LoVo (cell line): ENCODE measurements at regions not wholly inside any gene's neighbourhood (a gene's known extent, or its start where the extent isn't known, plus 50 kb on each side); places are given as distances from the start of the nearest gene placed in this dataset.
"Not testable (repeated sequence)": the region's sequence is repeated elsewhere in the genome, so short reads cannot be mapped to it uniquely, and the experiment has no call there.

Source experiments
- DNase-seq: peaks from one replicate; pipeline ENCODE4 v3.0.0-alpha.2; 2016; ENCODE audit warnings: low spot score

DNA sequence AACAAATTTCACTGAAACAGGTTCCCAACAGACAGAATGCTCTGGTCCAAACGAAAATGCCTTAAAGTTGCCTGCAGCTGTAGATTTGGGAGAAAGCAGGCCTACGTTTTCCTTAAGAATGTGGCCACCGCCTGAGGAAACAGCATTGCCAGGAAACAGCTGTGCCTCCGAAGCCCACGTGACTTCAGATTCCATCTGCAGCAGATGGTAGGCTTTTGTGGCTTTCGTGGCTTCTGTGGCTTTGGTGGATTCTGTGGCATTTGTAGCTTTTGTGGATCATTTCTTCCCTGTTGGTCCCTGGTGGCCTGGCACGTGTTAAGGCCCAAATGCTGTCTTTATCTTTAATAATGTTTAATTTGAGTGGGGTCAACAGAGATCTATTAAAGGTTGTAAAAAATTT, 222.9 kb downstream of the TTLL2 start:
- no peak for DNase-seq

DNA sequence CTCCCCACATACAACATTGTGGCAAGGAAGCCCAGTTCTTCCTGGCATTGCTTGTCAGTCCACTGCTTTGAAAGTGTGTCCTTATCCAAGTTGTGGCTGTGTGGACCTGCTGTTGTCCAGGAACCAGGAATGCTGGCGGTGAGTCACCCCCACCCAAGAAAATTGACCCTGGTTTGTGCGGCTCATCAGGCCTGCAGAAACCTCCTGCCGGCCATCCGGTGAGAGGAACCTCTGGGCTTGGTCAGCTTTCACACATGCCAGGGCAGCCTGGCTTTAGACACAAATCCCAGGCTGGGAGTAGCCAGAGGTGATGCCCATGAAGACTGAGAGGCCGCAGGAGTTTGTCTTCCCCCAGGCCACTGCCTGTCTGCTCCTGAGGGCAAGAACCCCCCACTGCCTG, 223.6 kb downstream of the TTLL2 start:
- DNase-seq, result no peak

DNA sequence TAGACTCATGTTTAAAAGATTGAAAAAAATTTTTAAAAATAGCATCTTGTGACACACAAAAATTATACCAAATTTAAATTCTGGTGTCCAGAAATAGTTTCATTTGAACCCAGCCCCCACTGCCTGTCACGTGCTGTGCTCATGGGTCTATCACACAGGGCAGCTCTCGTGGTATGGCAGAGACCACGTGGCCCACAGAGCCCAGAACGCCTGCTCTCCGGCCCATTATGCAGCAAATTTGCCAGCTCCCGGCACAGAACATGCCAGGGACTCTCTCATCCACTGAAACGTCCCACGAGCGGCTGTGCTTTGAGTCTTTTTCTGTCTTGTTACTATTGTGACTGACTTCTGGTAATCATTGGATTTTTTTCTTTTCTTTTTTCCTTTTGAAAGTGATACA, 224.3 kb downstream of the TTLL2 start:
- DNase-seq, result no peak

DNA sequence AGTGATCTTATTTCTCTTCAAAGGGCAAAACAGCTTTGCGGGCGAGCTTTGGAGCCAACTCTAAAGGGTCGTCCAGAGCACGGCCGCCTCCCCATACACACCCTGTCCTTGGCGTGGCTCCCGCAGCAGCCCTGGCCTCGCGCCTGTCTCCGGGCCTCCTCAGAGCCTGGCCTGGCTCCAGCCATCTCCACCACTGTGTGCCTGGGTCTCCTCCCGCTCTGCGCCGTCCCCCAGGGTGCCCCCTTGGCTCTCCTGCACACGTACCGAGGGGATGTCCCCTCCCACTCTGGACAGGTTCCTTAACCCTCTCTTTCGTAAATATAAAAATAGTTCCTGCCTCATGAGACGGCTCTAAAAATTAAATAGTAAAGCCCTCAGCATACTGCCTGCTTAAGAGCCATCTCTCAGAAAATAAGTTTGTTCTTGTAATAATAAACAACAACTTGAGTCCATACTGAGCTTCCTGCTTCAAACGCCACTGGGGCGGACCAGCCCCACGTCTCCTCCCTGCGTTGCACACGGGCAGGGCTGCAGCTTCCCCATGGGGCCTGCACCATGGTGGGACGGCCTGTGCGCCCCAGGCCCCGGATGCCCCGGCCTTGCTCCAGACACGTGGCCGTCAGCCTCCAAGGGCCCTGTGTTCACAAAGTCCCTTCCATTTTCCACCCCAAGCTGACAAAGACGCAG, 226.2 kb downstream of the TTLL2 start:
- no peak for DNase-seq

DNA sequence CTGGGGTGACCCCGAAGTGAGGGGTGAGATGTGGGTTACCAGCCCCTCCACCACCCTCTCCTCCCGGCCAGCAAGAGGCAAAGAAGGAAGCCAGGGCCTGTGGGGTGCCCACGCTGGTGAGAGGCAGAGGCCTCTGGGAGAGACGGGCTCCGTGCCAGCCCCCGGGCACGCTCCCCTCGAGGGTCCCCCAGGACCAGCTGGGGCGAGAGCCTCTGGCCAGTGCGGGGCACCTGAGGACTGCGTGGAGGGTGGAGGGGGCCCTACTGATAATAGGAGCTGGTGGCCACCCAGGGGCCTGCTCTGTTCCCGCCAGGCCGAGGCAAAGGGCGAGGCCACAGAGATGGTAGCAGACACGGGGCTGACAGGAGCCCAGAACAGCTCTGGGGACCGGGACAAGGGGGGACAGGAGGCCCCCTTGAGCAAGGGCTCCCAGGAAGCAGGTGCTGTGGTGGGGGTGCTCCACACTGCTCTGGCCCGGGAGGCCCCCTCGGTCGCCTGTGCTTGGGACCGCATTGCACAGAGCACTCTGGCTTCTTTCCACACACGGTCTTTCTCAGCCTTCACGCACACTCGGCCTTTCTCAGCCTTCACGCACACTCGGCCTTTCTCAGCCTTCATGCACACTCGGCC, 226.9 kb downstream of the TTLL2 start:
- DNase-seq, result no peak

DNA sequence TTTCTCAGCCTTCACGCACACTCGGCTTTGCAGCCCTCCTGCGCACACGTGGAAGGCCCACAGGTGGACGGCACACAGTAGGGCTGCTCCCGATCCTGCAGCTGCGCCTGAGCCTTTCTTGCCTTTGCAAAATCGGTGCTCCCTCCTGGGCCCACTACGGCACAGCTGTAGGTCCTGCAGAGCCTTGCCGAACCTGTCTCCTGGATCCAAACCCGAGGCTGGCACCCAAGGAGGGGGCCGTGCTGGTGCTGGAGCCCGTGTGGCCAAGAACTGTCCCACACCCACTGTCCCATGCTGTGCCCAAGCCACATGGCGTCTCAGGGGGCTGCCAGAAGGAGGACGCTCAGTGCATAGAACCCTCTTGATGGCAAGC, 227.4 kb downstream of the TTLL2 start:
- DNase-seq, result no peak

DNA sequence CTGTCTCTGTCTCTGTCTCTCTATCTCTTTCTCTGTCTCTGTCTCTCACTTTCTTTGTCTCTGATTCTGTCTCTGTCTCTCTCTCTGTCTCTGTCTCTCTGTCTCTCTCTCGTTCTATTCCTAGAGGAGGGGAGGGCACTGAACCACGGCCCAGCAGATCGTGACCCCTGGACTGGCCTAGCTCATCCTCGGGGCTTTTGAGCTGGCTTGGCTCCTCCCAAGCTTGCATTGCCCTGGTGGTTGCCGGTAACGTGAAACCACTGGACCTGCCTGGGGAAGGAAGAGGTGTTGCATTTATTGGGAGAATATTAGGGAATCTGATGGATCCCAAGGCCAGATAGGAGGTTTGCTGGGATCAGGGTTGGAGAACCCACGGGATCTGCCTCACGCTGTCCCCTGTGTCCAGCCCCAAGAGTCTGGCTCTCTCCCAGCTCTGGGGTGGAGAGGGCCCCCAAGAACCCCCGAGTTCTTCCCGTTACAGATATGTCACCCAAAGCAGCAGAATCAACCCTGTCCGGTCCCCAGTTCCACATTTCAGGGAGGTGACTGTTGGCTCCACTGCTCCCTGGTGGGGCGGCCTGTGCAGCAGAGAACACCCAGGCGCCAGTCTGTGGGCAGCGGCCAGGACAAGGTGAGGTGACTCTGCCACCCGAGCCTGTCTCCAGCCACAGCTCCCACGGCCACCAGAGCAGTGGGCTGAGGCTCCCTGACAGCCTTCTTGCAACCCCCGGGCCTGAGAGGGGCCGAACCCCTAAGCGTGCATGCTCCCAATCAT, 228.3 kb downstream of the TTLL2 start:
- DNase-seq, result no peak

DNA sequence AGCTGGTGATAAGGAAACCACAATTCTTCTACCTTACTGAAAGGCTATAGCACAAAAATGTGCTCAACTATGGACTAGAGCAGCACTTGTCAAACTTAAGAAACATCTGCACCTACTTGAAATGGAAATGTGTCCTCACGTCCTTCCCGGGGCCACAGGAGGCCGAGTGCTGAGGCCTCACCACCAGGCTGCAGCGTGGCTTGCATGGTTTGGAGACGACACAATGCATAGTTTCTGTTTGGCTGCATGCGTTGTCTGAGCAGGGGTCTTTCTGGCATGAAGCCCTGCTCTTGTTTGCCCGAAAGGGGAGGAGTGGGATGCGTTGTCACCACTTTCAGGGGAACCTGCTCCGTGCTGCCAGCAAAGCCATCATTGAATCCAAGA, 228.8 kb downstream of the TTLL2 start:
- DNase-seq, result no peak

DNA sequence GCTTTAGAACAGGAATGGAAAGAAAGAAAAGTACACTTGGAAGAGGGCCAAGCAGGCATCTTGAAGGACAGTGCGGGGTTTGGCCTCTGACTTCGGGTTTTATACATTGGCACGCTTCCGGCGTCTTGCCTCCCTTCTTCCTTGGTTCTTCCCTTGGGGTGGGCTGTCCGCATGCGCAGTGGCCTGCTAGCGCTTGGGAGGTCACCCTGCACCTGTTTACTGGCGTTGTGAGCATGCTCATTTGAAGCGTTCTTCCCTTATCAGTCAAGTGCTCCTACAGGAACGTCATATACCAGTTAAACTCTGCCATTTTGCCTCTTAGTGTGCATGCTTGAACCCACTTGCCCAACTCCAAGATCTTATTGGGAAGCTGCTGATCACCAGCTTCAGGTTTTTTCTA, 230.0 kb downstream of the TTLL2 start:
- DNase-seq, result no peak

DNA sequence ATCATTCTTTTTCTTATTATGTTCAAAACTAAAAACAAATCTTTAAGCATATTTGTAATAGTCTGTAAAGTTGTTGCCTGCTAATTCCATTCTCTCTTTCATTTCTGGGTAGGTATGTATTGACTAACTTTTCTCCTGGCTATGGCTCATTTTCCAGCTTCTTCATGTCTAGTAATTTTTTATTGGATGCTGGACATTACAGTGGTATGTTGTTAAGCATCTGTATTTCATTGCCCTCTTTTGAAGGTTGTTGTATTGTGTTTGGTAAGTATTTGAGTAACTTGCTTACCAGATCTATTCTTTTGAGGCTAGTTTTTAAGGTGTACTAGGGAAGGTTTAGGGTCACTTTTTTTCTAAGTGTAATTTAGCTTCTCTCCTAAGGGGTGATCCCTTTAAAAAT, 230.9 kb downstream of the TTLL2 start:
- DNase-seq, result no peak

DNA sequence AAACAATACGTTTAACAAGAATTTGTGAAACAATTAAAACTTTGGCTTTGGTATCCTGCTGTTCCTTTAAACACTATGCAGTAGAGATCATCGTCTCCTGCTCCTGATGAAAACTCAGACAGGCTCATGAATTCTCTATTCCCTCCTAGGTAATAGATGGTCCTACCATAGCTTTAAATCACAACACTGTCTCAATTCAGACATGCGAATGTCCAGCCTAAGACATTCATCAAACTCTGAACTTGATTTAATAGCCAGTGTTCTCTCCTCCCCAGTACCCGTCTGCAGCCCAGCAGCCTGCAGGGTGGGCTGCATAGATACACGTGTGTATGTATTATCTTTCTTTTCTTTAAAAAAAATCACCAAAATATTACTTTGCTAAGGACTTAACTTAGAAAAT, 232.8 kb downstream of the TTLL2 start:
- DNase-seq, result no peak

DNA sequence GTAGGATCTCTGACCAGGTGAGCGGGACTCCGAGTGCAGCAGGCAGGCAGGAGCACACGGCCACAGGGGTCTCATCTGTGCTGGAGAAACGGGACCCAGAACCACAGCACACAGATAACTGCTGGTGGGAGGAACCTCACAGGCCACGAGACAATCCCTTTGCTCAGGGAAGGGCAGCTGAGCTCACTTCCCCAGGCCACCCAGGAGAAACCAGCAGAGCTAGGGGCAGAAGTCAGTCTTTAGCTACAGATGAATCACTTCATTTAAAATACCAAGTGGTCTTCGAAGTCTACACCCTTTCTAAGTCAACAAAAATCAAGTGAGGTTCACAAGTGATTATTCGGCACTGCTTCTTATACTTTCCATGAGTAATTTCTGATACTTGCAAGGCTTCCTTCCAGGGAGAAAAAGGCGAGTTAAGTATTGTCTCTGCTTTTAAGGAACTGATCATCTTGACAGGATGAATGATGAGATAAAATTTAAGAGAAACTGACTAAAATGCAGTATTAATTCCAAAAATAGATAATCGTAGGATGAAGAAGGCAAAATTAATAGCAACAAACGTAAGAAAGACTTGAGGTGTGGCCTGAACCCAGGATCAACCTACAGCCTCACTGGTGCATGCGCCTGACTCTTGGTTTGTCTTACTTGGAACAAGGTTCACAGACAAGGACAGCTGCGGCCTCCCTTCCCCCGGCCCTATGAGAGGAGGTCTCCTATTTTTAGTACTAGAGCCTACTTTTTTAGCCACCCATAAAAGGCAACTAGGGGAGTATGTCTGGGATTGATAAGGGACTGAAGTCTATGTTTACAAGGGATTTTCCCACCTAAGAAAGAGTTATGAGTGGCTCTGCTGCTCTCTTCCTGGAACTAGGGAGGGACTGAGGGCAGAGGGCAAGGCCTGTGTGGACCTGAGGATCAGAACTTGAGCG, 233.6 kb downstream of the TTLL2 start:
- DNase-seq, result peak; percentile 41

DNA sequence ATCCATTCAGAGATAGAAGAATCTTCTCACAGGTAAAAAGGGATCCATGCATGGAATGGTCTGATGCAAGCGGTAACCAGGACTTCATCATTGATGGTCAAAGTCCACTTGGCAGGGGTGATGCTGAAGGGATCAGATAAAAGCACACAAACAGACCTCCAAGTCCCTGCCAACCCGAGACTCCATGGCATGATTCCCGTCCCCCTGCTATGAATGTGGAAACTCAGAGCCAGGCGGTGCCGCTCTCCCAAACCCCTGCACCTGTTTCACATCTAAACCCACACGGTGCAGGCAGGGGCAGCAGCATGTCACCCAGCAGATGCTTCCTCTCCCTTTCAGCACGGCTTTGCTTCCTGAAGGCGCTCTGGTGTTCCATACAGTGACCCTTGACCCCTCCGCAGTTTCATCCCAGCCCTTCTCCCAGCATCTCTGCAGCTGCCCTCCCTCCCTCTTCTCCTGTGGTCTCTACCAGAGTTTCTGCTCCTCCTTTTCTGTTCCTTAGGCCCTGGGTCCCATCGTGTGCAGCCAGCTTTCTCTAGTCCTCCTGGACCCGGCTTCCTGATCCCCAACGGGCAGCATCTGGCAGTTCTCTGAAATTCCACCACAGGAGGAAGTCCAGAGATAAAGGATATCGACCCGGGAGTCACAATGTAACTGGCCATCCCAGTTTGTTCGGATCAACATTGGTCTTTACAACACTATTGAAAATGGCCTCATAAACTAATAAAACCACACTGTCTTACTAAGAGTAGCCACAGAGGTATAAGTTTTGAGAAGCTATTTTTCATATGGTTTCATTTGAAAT, 235.0 kb downstream of the TTLL2 start:
- peak; percentile 71 for DNase-seq

DNA sequence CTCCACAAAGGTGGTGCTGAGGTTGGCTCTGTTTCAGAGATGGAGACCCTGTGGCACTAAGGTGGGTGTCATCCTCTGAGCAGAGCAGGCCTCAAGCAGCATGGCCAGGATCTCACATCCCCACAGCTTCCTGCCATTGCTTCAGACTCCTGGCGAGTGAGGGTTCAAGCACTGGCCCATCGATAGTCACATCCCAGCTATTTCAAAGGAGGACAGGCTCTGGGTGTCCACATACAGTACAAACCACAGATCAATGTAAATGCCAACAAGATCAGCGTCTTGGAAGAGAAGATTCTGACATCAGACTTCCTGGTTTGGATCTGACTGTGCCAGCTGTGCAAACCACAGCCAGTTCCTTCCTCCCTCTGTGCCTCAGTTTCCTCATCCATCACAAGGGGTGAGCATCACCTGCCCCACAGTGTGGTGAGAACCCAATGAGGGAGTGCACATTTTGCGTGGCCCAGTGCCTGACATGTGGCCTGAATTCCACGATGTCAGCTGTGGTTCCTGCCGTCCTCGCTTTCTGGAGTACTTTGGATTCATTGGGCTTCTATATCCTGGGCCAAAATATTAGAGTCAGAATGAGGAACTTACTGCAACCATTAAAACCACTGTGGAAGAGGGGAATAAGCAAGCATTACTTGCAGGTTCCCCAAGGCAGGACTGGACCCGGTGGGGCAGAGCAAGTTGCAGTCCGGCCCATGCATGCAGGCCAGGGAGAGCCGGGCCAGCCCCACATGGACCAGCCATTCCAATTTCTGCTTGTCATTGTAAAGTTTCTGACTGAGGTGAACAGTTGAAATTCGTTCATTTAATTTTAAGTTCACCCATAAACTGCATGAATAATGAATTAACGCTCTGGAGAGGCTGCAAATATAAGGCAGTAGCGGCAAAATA, 236.0 kb downstream of the TTLL2 start:
- DNase-seq, result no peak

DNA sequence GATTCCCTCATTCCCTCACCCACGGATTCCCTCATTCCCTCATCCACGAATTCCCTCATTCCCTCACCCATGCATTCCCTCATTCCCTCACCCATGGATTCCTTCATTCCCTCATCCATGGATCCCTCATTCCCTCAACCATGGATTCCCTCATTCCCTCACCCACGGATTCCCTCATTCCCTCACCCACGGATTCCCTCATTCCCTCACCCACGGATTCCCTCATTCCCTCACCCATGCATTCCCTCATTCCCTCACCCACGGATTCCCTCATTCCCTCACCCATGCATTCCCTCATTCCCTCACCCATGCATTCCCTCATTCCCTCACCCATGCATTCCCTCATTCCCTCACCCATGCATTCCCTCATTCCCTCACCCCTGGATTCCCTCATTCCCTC, 238.0 kb downstream of the TTLL2 start:
- DNase-seq, result not testable (repeated sequence)

DNA sequence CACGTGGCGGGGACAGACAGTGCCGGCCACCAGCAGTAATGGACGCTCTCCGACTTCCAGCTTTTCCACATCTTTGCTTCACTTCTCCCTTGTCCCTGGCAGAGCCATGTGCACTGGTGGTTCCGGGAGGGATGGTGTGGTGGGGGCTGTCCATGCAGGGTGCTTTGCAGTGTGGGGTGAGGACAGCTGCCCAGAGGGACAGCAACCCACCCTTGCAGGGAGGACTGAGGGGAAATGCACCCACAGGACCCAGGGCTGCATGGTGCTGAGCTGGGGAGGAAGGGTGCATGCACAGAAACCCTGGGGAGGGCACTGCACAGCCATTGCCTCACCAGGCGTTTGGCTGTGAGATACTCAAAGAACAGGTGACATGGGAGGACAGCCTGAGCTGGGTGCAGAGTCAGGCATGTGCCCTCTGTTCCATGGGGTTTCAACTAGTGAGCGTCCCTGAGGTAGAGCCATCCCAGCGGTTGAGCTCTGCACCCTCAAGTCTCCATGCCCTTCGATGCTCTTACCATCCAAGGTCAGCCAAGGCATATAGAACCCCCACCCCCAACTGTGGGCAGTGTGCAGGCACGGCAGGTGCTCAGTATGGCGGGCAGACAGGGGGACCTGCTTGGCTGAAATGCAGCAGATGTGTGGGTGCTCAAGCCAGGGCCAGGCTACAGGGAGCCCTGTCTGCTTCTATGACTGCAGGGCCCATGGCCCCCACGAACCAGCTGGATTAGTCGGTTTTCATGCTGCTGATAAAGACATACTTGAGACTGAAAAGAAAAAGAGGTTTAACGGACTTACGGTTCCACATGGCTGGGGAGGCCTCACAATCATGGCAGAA, 239.7 kb downstream of the TTLL2 start:
- no peak for DNase-seq

DNA sequence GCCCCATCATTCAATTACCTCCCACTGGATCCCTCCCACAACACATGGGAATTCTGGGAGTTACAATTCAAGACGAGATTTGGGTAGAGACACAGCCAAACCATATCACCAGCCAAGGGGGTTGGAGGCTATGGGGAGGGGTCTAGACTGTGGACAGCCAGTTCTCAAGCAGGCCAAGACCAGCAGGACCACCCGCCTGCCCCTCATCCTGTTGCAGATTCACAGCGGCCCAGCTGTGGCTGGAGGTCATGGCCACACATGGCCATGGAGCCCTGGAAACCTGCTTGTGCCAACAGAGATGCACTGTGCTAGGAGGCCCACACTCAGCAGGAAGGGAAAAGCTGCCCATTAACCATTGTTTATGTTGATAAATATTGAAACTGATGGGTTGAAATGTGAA, 240.5 kb downstream of the TTLL2 start:
- no peak for DNase-seq

DNA sequence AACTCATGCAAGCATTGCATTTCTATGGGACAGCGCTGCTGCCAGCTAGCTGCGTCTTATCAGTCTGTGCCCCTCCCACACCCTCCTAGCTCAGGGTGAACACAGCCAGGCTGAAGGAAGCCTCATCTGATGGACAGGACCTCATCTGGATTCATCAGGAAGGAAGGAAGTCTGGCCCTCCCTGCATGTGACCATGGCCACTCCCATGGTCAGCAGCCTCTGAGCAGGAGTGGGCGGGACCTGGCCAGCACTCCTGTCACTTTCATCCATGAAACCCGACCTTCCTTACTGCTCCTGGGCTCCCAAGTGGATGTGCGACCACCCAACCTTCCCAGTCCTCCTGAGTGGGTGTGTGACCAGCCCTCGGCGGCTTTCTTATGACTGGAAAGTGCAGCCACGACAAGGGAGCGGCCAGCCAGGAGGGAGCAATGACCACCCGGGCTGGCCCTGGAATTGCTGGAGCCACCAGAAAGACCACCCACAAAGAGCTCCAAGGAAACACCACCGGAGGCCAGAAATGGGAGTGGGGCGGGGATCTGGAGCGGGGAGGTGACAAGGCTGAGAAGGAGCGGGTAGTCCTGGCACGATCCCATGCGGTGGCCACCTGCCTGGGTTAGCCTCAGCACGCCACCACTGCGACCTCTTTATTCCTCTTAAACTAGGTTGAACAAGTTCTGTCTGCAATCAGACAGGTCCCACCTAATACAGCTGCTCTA, 241.2 kb downstream of the TTLL2 start:
- no peak for DNase-seq

DNA sequence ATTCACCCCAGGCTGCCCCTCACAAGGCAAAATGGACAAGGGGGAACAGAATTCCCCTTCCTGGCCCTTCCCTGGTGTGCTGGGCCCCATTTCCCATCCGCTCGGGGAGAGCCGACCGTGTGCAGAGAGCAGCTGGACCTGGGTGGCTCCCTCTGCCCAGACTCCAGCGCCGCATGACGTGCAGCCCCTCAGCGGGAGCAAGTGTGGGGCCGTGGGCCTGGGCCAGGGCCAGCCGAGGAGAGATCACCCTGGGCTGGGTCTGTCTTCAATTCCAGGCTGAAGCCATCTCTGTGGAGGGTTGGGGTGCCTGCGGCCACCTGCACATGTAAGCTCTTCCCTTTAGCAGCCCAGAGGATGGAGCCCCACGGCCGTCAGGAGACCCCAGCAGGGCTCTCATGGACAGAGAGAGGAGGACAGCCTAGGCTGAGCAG, 241.8 kb downstream of the TTLL2 start:
- no peak for DNase-seq
